ENCODE measurements at regions not wholly inside any gene's neighbourhood (a gene's known extent, or its start where the extent isn't known, plus 50 kb on each side); places are given as distances from the start of the nearest gene placed in this dataset.
A peak's percentile ranks its signal among the peaks of the same experiment; 100 is the strongest.

GRCh38 chr12:27873010-27873409, 93.0 kb upstream of the MANSC4 start:
- 95% methylated on average over 6 of the region's 6 CpGs for WGBS (ENCODE audit: insufficient coverage, low coverage, low lambda C conversion rate, missing lambda C conversion rate)
- no peak overlapping the region for H3K4me3 ChIP-seq
- no peak overlapping the region for H3K27ac ChIP-seq
- DNase-seq (no peak), ATAC-seq (no peak)
- no peaks in the 10 kb centered on the region for H3K4me1 ChIP-seq
- intact Hi-C loops (cut with DNase I): no loop called here
- H3K36me3 ChIP-seq: no peaks in the 10 kb centered on the region
- H3K9me3 ChIP-seq: no peaks in the 10 kb centered on the region
- TF ChIP-seq CTCF (IDR thresholded peaks at IDR 0.05) (no peak), POLR2A (IDR thresholded peaks at IDR 0.05) (no peak)
- no peaks in the 10 kb centered on the region for H3K27me3 ChIP-seq

- intact Hi-C loops (cut with DNase I): no loop called here
- Histone ChIP-seq H3K9me3 (no peaks in the 10 kb centered on the region), H3K4me1 (no peaks in the 10 kb centered on the region), H3K36me3 (no peaks in the 10 kb centered on the region), H3K27ac (no peak overlapping the region), H3K4me3 (no peak overlapping the region), H3K27me3 (no peaks in the 10 kb centered on the region)
- TF ChIP-seq POLR2A (IDR thresholded peaks at IDR 0.05) (no peak), CTCF (IDR thresholded peaks at IDR 0.05) (no peak)
- DNase-seq (no peak), ATAC-seq (no peak)
- 43% methylated on average over 3 of the region's 3 CpGs for WGBS (ENCODE audit: insufficient coverage, low coverage, low lambda C conversion rate, missing lambda C conversion rate)
These were observed 91.9 kb upstream of the MANSC4 start for GRCh38 chr12:27871946-27872345.

- no peak for DNase-seq
- Histone ChIP-seq H3K9me3 (no peaks in the 10 kb centered on the region), H3K27ac (no peak overlapping the region), H3K36me3 (no peaks in the 10 kb centered on the region), H3K27me3 (no peaks in the 10 kb centered on the region), H3K4me1 (no peaks in the 10 kb centered on the region), H3K4me3 (no peak overlapping the region)
- intact Hi-C loops (cut with DNase I): no loop called here
- 80% methylated on average over 4 of the region's 4 CpGs for WGBS (ENCODE audit: insufficient coverage, low coverage, low lambda C conversion rate, missing lambda C conversion rate)
- no peak for TF ChIP-seq POLR2A (IDR thresholded peaks at IDR 0.05)
- TF ChIP-seq CTCF (IDR thresholded peaks at IDR 0.05): no peak
- ATAC-seq: no peak
These were observed 90.9 kb upstream of the MANSC4 start for GRCh38 chr12:27870939-27871338.

GRCh38 chr12:27869567-27869966, 89.5 kb upstream of the MANSC4 start:
- Histone ChIP-seq H3K4me1 (no peaks in the 10 kb centered on the region), H3K27me3 (no peaks in the 10 kb centered on the region), H3K27ac (no peak overlapping the region), H3K36me3 (no peaks in the 10 kb centered on the region), H3K9me3 (no peaks in the 10 kb centered on the region), H3K4me3 (no peak overlapping the region)
- TF ChIP-seq CTCF (IDR thresholded peaks at IDR 0.05) (no peak), POLR2A (IDR thresholded peaks at IDR 0.05) (no peak)
- intact Hi-C loops (cut with DNase I): no loop called here
- 64% methylated on average over 7 of the region's 12 CpGs for WGBS (ENCODE audit: insufficient coverage, low coverage, low lambda C conversion rate, missing lambda C conversion rate)
- ATAC-seq (peak in 1 of 4 donors; percentile 20), DNase-seq (no peak)

GRCh38 chr12:27868139-27868538, 88.1 kb upstream of the MANSC4 start:
- Histone ChIP-seq H3K27ac (no peak overlapping the region), H3K27me3 (no peaks in the 10 kb centered on the region), H3K4me1 (no peaks in the 10 kb centered on the region), H3K36me3 (no peaks in the 10 kb centered on the region), H3K4me3 (no peak overlapping the region), H3K9me3 (no peaks in the 10 kb centered on the region)
- WGBS (ENCODE audit: insufficient coverage, low coverage, low lambda C conversion rate, missing lambda C conversion rate): 100% methylated on average over 1 of the region's 1 CpG
- DNase-seq (no peak), ATAC-seq (no peak)
- TF ChIP-seq POLR2A (IDR thresholded peaks at IDR 0.05): no peak
- TF ChIP-seq CTCF (IDR thresholded peaks at IDR 0.05): no peak
- intact Hi-C loops (cut with DNase I): no loop called here

Measured in right lobe of liver (tissue), 6 donors.